HEK293T (cell line): ENCODE measurements at regions not wholly inside any gene's neighbourhood (a gene's known extent, or its start where the extent isn't known, plus 50 kb on each side); places are given as distances from the start of the nearest gene placed in this dataset.

Source experiments
- CTCF ChIA-PET: fragments of 350-600 bp; formaldehyde crosslinking; extraction: SDS; loops from one replicate; lab custom pipeline; 2021; ENCODE audit warnings: antibody characterized with exemption, inconsistent platforms; lab: Yijun Ruan, JAX
- POLR2A ChIA-PET: fragments of 350-600 bp; formaldehyde crosslinking; extraction: SDS; loops from one replicate; lab custom pipeline; 2020; ENCODE audit warnings: antibody characterized with exemption, inconsistent platforms; lab: Yijun Ruan, JAX
- DNase-seq: peaks from one replicate; pipeline ENCODE4 v3.0.0; 2012; ENCODE audit warnings: mixed read lengths; ENCODE audit errors: extremely low spot score
- ARNT ChIP-seq: fragments of 450-650 bp; IDR thresholded peaks from 2 replicates; pipeline ENCODE4 v1.6.1; 2017; ENCODE audit warnings: mild to moderate bottlenecking
- BHLHE40 ChIP-seq: fragments of 450-650 bp; IDR thresholded peaks from 2 replicates; pipeline ENCODE4 v1.6.1; 2016; ENCODE audit warnings: mild to moderate bottlenecking, moderate library complexity, borderline replicate concordance
- CTBP1 ChIP-seq: fragments of 450-650 bp; IDR thresholded peaks from 2 replicates; pipeline ENCODE4 v1.6.1; 2016; ENCODE audit warnings: borderline replicate concordance
- ELF4 ChIP-seq: fragments of 450-650 bp; IDR thresholded peaks from 2 replicates; pipeline ENCODE4 v1.6.1; 2017; ENCODE audit warnings: antibody characterized with exemption
- FOXA1 ChIP-seq: fragments of 450-650 bp; IDR thresholded peaks from 2 replicates; pipeline ENCODE4 v1.6.1; 2016; ENCODE audit warnings: mild to moderate bottlenecking
- FOXK2 ChIP-seq: fragments of 450-650 bp; IDR thresholded peaks from 2 replicates; pipeline ENCODE4 v1.6.1; 2016; ENCODE audit warnings: mild to moderate bottlenecking
- FOXM1 ChIP-seq: fragments of 450-650 bp; IDR thresholded peaks from 2 replicates; pipeline ENCODE4 v1.6.1; 2017; ENCODE audit warnings: mild to moderate bottlenecking, borderline replicate concordance
- HDGF ChIP-seq: fragments of 450-650 bp; IDR thresholded peaks from 2 replicates; pipeline ENCODE4 v1.6.1; 2017; ENCODE audit warnings: antibody characterized with exemption, borderline replicate concordance
- L3MBTL2 ChIP-seq: fragments of 450-650 bp; conservative IDR thresholded peaks from 2 replicates; pipeline ENCODE4 v1.6.1; 2016; ENCODE audit warnings: mild to moderate bottlenecking
- LEF1 ChIP-seq: fragments of 450-650 bp; IDR thresholded peaks from 2 replicates; pipeline ENCODE4 v1.6.1; 2017; ENCODE audit warnings: mild to moderate bottlenecking, borderline replicate concordance
- NFRKB ChIP-seq: fragments of 450-650 bp; IDR thresholded peaks from 2 replicates; pipeline ENCODE4 v1.6.1; 2016; ENCODE audit warnings: mild to moderate bottlenecking, moderate library complexity
- SP1 ChIP-seq: fragments of 450-650 bp; IDR thresholded peaks from 2 replicates; pipeline ENCODE4 v1.6.1; 2017
- SUZ12 ChIP-seq: fragments of 450-650 bp; IDR thresholded peaks from 2 replicates; pipeline ENCODE4 v1.6.1; 2016; ENCODE audit warnings: mild to moderate bottlenecking
- TARDBP ChIP-seq: fragments of 450-650 bp; IDR thresholded peaks from 2 replicates; pipeline ENCODE4 v1.6.1; 2016
- ZNF384 ChIP-seq: fragments of 450-650 bp; IDR thresholded peaks from 2 replicates; pipeline ENCODE4 v1.6.1; 2016
- TF ChIP-seq, protein P1 (sequence below): fragments of 450-650 bp; IDR thresholded peaks from 2 replicates; pipeline ENCODE4 v1.6.1; 2016

DNA sequence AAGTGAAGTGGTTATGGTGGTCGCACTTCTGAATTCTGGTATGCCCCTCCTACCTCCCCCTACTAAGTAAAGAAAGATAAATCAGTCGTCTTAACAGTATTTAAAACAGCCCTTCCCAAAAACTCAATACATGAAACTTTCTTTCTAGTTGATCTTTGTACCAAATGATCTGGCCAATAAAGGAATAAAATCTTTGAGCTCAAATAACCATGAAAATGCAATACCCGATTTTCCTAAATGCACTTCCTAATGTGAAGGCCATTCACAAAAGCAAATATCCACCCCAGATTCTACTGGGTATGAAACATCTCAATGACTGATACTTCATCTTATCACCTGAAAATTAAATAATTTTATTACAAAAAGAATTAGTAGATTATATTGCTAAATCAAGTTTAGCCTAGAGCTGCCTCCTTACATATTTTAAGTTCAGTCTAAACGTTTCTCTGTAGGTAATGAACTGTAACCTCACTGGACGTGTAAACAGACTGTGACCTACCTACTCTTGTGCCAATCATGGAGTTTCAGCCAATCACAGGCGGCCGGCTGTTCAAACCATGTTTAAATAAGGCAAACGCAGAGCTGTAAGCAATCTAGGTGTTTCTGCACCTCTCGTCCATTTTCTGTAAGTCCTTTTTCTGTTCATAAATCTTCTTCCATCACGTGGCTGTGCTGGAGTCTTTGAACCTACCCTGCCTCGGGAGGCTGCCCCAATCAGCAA, 146.9 kb upstream of the AKR1E2 start:
- TF ChIP-seq FOXM1 (no peak), LEF1 (no peak), FOXK2 (no peak), SUZ12 (no peak)
- TF ChIP-seq, protein P1, sequence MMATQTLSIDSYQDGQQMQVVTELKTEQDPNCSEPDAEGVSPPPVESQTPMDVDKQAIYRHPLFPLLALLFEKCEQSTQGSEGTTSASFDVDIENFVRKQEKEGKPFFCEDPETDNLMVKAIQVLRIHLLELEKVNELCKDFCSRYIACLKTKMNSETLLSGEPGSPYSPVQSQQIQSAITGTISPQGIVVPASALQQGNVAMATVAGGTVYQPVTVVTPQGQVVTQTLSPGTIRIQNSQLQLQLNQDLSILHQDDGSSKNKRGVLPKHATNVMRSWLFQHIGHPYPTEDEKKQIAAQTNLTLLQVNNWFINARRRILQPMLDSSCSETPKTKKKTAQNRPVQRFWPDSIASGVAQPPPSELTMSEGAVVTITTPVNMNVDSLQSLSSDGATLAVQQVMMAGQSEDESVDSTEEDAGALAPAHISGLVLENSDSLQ = peak; percentile 62
- ChIA-PET POLR2A (no interaction called here), CTCF (no interaction called here)
- DNase-seq = no peak

DNA sequence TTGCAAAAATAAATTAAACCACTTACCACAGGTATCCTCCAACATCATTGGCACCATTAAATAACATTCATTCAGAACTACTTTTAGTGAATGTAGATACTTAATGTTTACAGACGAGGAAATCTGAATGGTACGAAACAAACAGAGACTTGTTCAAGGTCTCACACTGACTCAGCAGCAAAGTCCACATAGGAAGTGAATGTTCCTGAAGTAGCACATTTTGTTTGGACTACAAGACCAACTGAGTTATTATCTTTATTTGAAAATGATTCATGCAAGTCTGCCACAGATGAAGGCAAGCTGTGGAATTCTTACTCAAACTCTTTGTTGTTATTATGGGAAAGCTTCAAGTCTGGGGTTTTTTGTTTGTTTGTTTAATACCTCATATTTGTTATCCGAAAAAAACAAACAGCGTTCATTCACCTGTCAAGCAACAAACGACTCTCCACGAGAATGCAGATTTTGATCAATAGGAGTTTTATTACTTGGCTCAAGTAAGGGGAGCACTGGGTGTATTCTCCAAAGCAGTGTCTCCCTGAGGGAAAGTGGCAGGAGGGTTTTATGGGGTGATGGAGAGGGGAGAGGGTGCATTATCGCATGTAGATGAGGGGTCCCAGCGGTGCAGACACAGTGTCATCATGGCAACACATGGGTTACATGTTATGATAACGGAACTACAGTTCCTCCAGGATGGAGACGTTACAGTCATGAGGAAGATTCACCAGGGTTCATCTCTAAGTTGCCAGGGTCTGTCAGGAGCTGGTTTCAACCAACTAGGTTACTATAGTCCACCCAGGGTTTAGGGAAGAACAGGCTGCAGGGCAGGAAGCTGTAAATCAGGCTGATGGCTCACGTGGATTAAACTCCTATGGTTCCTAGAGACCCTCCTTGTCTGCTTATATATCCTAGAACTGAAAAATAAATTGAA, 147.7 kb upstream of the AKR1E2 start:
- CTCF ChIA-PET = no interaction called here
- no peak for TF ChIP-seq BHLHE40
- POLR2A ChIA-PET = no interaction called here
- no peak for DNase-seq

DNA sequence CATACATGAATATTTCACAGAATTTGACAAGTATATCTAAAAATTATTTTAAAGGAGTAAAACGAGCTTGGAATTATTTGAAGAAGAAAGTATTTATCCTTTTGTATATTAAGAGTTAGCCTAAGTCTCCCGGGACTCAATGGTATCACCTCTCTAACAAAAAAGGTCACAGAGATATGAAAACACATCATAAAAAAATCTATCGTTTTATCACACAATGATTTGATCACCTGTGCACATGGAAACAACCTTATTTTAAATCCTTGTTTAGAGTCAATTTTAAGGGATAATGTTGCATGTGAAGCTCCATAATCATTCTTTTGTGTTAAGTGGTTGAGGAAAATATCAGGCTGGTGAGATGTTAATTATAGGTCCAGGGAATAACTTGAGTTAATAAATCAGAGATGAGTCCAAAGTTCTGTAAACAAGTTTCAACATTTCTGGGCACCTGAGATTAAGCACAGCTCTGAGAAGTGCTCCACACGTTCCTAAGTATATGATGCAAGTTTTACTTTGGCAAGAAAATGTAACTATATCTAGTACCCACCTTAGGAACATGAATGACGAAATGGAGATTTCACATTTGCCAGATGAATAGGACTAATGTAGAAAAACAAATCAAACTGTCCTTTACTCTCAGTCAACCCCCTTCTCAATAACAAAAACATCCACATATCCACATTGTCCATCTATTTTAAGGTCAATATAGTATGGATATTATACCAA, 148.5 kb upstream of the AKR1E2 start:
- TF ChIP-seq ARNT (no peak), TARDBP (no peak), SUZ12 (no peak), FOXA1 (no peak), CTBP1 (no peak), FOXK2 (no peak), L3MBTL2 (no peak), SP1 (no peak), FOXM1 (no peak), NFRKB (no peak), ELF4 (no peak), LEF1 (no peak), HDGF (no peak), BHLHE40 (no peak), ZNF384 (no peak)
- TF ChIP-seq, protein P1 = no peak
- DNase-seq = no peak
- ChIA-PET CTCF (no interaction called here), POLR2A (no interaction called here)

DNA sequence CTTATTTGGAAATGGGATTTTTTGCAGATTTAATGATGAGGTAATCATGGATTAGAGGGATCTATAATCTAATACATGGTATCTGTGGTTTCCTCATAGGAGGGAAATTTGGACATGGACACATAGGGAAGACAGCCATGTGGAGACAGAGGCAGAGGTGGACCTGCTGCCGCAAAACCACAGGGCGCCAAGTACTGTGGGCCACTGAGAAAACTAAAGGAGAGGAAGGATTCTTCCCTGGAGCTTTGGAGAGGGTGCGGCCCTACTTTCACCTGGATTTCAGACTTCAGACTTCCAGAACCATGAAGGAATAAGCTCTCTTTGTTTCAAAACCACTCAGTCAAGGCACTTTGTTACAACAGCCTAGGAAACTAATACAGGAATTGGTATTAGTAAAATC, 149.4 kb upstream of the AKR1E2 start:
- DNase-seq = no peak
- POLR2A ChIA-PET = no interaction called here
- no peak for TF ChIP-seq HDGF
- no peak for TF ChIP-seq FOXA1
- TF ChIP-seq, protein P1 = no peak
- no peak for TF ChIP-seq SUZ12
- no peak for TF ChIP-seq L3MBTL2
- no peak for TF ChIP-seq ARNT
- no peak for TF ChIP-seq ZNF384
- no peak for TF ChIP-seq FOXM1
- no peak for TF ChIP-seq FOXK2
- no peak for TF ChIP-seq NFRKB
- TF ChIP-seq SP1 = no peak
- TF ChIP-seq ELF4 = no peak
- no peak for TF ChIP-seq TARDBP
- no peak for TF ChIP-seq LEF1
- no peak for TF ChIP-seq BHLHE40
- TF ChIP-seq CTBP1 = no peak
- CTCF ChIA-PET = no interaction called here

DNA sequence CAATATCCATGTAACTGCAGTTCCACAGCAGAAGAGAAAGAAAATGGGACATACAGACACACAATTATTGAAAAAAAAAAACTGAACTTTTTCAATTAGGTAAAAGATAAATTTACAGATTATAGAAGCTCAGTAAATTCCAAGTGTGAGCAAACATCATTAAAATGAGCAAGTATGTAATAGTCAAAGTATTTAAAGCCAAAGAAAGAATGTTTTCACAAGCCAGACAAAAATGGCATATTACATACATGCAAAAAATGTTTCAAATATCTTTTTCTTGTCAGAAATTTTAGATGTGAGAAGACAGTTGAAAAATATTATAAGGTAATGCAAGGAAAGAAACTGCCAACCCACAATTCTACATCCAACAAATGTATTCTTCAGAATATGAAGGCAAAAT, 150.2 kb upstream of the AKR1E2 start:
- no peak for DNase-seq
- POLR2A ChIA-PET = no interaction called here
- CTCF ChIA-PET = no interaction called here
- TF ChIP-seq ELF4 (no peak), SP1 (no peak), ZNF384 (no peak), TARDBP (no peak), BHLHE40 (no peak), HDGF (no peak), FOXA1 (no peak), L3MBTL2 (no peak), NFRKB (no peak), ARNT (no peak), FOXK2 (no peak), LEF1 (no peak), FOXM1 (no peak)
- TF ChIP-seq, protein P1 = no peak
